ENCODE measurements at regions not wholly inside any gene's neighbourhood (a gene's known extent, or its start where the extent isn't known, plus 50 kb on each side); places are given as distances from the start of the nearest gene placed in this dataset.

- no peak for DNase-seq (ENCODE audit: low read depth)
Observed at GRCh38 chr1:188888386-188888785, 1589.3 kb downstream of the BRINP3 start.

GRCh38 chr1:188889166-188889565 lies 1588.5 kb downstream of the BRINP3 start:
- no peak for DNase-seq (ENCODE audit: low read depth)

- DNase-seq (ENCODE audit: low read depth) = no peak
Observed at GRCh38 chr1:188891958-188892357, 1585.7 kb downstream of the BRINP3 start.

GRCh38 chr1:188895611-188896010 lies 1582.1 kb downstream of the BRINP3 start:
- no peak for DNase-seq (ENCODE audit: low read depth)

GRCh38 chr1:188903241-188903640 lies 1574.4 kb downstream of the BRINP3 start:
- no peak for DNase-seq (ENCODE audit: low read depth)

GRCh38 chr1:188904201-188904600 lies 1573.5 kb downstream of the BRINP3 start:
- DNase-seq (ENCODE audit: low read depth) = no peak

GRCh38 chr1:188906921-188907641 lies 1570.6 kb downstream of the BRINP3 start:
- no peak for DNase-seq (ENCODE audit: low read depth)

- DNase-seq (ENCODE audit: low read depth) = no peak
Observed at GRCh38 chr1:188930382-188930781, 1547.3 kb downstream of the BRINP3 start.

GRCh38 chr1:188931506-188931905 lies 1546.2 kb downstream of the BRINP3 start:
- no peak for DNase-seq (ENCODE audit: low read depth)

- DNase-seq (ENCODE audit: low read depth) = no peak
Observed at GRCh38 chr1:188937965-188938551, 1539.6 kb downstream of the BRINP3 start.

GRCh38 chr1:188941986-188942385 lies 1535.7 kb downstream of the BRINP3 start:
- DNase-seq (ENCODE audit: low read depth) = no peak

- no peak for DNase-seq (ENCODE audit: low read depth)
Observed at GRCh38 chr1:188949701-188950100, 1528.0 kb downstream of the BRINP3 start.

GRCh38 chr1:188958461-188959115 lies 1519.1 kb downstream of the BRINP3 start:
- DNase-seq (ENCODE audit: low read depth) = no peak

GRCh38 chr1:188986745-188987417 lies 1490.8 kb downstream of the BRINP3 start:
- DNase-seq (ENCODE audit: low read depth) = no peak

GRCh38 chr1:188988589-188988988 lies 1489.1 kb downstream of the BRINP3 start:
- no peak for DNase-seq (ENCODE audit: low read depth)

GRCh38 chr1:188991221-188991930 lies 1486.3 kb downstream of the BRINP3 start:
- DNase-seq (ENCODE audit: low read depth) = no peak

- no peak for DNase-seq (ENCODE audit: low read depth)
Observed at GRCh38 chr1:189007824-189008223, 1469.8 kb downstream of the BRINP3 start.

- no peak for DNase-seq (ENCODE audit: low read depth)
Observed at GRCh38 chr1:189021577-189021976, 1456.1 kb downstream of the BRINP3 start.

GRCh38 chr1:189022015-189022414 lies 1455.6 kb downstream of the BRINP3 start:
- no peak for DNase-seq (ENCODE audit: low read depth)

GRCh38 chr1:189027512-189027911 lies 1450.2 kb downstream of the BRINP3 start:
- DNase-seq (ENCODE audit: low read depth) = no peak

GRCh38 chr1:189033169-189033568 lies 1444.5 kb downstream of the BRINP3 start:
- no peak for DNase-seq (ENCODE audit: low read depth)

- DNase-seq (ENCODE audit: low read depth) = no peak
Observed at GRCh38 chr1:189036628-189037027, 1441.0 kb downstream of the BRINP3 start.
